Breast epithelium (tissue), 3 donors: ENCODE measurements at regions not wholly inside any gene's neighbourhood (a gene's known extent, or its start where the extent isn't known, plus 50 kb on each side); places are given as distances from the start of the nearest gene placed in this dataset.

ENCODE experiments used
- POLR2A ChIP-seq: fragments of 450-650 bp; IDR thresholded peaks from one replicate; pipeline ENCODE4 v1.6.1; 2016; ENCODE audit warnings: antibody characterized with exemption, mild to moderate bottlenecking, moderate library complexity
- TF ChIP-seq, protein P1 (sequence below), 3 donors: fragments of 450-650 bp; IDR thresholded peaks; one replicate each; pipeline ENCODE4 v1.5.1; 2016 to 2017; ENCODE audit warnings: antibody characterized with exemption in 3 of 3, mild to moderate bottlenecking in 3 of 3, moderate library complexity in 3 of 3

GRCh38 chr2:234259440-234259839 lies 208.9 kb downstream of the SPP2 start:
- TF ChIP-seq, protein P1, sequence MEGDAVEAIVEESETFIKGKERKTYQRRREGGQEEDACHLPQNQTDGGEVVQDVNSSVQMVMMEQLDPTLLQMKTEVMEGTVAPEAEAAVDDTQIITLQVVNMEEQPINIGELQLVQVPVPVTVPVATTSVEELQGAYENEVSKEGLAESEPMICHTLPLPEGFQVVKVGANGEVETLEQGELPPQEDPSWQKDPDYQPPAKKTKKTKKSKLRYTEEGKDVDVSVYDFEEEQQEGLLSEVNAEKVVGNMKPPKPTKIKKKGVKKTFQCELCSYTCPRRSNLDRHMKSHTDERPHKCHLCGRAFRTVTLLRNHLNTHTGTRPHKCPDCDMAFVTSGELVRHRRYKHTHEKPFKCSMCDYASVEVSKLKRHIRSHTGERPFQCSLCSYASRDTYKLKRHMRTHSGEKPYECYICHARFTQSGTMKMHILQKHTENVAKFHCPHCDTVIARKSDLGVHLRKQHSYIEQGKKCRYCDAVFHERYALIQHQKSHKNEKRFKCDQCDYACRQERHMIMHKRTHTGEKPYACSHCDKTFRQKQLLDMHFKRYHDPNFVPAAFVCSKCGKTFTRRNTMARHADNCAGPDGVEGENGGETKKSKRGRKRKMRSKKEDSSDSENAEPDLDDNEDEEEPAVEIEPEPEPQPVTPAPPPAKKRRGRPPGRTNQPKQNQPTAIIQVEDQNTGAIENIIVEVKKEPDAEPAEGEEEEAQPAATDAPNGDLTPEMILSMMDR (IDR thresholded peaks at IDR 0.05): no peak
- no peak for TF ChIP-seq POLR2A
